HEK293T (cell line): ENCODE measurements at regions not wholly inside any gene's neighbourhood (a gene's known extent, or its start where the extent isn't known, plus 50 kb on each side); places are given as distances from the start of the nearest gene placed in this dataset.

Source experiments
- CTBP1 ChIP-seq: fragments of 450-650 bp; IDR thresholded peaks from 2 replicates; pipeline ENCODE4 v1.6.1; 2016; ENCODE audit warnings: borderline replicate concordance
- ELF4 ChIP-seq: fragments of 450-650 bp; IDR thresholded peaks from 2 replicates; pipeline ENCODE4 v1.6.1; 2017; ENCODE audit warnings: antibody characterized with exemption
- FOXA1 ChIP-seq: fragments of 450-650 bp; IDR thresholded peaks from 2 replicates; pipeline ENCODE4 v1.6.1; 2016; ENCODE audit warnings: mild to moderate bottlenecking
- FOXM1 ChIP-seq: fragments of 450-650 bp; IDR thresholded peaks from 2 replicates; pipeline ENCODE4 v1.6.1; 2017; ENCODE audit warnings: mild to moderate bottlenecking, borderline replicate concordance
- L3MBTL2 ChIP-seq: fragments of 450-650 bp; conservative IDR thresholded peaks from 2 replicates; pipeline ENCODE4 v1.6.1; 2016; ENCODE audit warnings: mild to moderate bottlenecking
- PKNOX1 ChIP-seq: fragments of 450-650 bp; IDR thresholded peaks from 2 replicates; pipeline ENCODE4 v1.6.1; 2016
- SP1 ChIP-seq: fragments of 450-650 bp; IDR thresholded peaks from 2 replicates; pipeline ENCODE4 v1.6.1; 2017
- SUZ12 ChIP-seq: fragments of 450-650 bp; IDR thresholded peaks from 2 replicates; pipeline ENCODE4 v1.6.1; 2016; ENCODE audit warnings: mild to moderate bottlenecking
- TARDBP ChIP-seq: fragments of 450-650 bp; IDR thresholded peaks from 2 replicates; pipeline ENCODE4 v1.6.1; 2016

DNA sequence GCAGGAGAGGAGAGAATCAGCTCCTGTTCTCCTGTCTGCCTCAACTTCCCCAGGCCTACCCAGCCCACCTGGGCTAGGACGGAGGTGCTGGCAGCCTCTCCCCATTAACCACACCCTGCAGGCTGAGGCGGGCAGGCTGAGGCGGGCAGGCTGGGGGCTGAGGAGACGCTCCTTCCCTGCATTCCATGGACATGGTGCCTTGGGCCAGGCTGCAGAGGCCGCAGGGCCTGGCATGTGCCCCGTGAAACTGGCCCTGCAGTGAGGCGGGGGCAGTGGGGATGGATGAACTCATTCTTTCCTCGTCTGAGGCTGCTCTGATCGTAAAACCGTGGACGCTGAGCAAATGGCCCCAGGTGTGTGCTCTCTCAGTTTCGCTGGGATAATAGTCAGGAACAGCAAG is 84.7 kb upstream of the LAPTM4A start:
- no peak for TF ChIP-seq L3MBTL2
- TF ChIP-seq SUZ12: no peak
- no peak for TF ChIP-seq TARDBP
- no peak for TF ChIP-seq CTBP1
- no peak for TF ChIP-seq PKNOX1
- no peak for TF ChIP-seq ELF4
- TF ChIP-seq FOXM1: no peak
- no peak for TF ChIP-seq SP1
- no peak for TF ChIP-seq FOXA1
